ENCODE measurements at regions not wholly inside any gene's neighbourhood (a gene's known extent, or its start where the extent isn't known, plus 50 kb on each side); places are given as distances from the start of the nearest gene placed in this dataset.

- no peak overlapping the region for H3K4me3 ChIP-seq
- DNase-seq: no peak
- intact Hi-C loops (cut with DNase I; ENCODE audit: low total_unique reads): no loop called here
- no peaks in the 10 kb centered on the region for H3K36me3 ChIP-seq
- no peaks in the 10 kb centered on the region for H3K4me1 ChIP-seq
- no peaks in the 10 kb centered on the region for H3K9me3 ChIP-seq
- H3K27ac ChIP-seq: no peak overlapping the region
- H3K27me3 ChIP-seq: no peaks in the 10 kb centered on the region
- TF ChIP-seq, protein P1, sequence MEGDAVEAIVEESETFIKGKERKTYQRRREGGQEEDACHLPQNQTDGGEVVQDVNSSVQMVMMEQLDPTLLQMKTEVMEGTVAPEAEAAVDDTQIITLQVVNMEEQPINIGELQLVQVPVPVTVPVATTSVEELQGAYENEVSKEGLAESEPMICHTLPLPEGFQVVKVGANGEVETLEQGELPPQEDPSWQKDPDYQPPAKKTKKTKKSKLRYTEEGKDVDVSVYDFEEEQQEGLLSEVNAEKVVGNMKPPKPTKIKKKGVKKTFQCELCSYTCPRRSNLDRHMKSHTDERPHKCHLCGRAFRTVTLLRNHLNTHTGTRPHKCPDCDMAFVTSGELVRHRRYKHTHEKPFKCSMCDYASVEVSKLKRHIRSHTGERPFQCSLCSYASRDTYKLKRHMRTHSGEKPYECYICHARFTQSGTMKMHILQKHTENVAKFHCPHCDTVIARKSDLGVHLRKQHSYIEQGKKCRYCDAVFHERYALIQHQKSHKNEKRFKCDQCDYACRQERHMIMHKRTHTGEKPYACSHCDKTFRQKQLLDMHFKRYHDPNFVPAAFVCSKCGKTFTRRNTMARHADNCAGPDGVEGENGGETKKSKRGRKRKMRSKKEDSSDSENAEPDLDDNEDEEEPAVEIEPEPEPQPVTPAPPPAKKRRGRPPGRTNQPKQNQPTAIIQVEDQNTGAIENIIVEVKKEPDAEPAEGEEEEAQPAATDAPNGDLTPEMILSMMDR (IDR thresholded peaks at IDR 0.05): no peak
- no peak for TF ChIP-seq POLR2A (IDR thresholded peaks at IDR 0.05)
Observed at GRCh38 chr16:62903961-62904502, 867.8 kb upstream of the CDH8 start.

GRCh38 chr16:62899737-62900136 lies 863.5 kb upstream of the CDH8 start:
- no peaks in the 10 kb centered on the region for H3K9me3 ChIP-seq
- H3K4me3 ChIP-seq: no peak overlapping the region
- no peak for DNase-seq
- no peaks in the 10 kb centered on the region for H3K4me1 ChIP-seq
- no peak overlapping the region for H3K27ac ChIP-seq
- H3K36me3 ChIP-seq: no peaks in the 10 kb centered on the region
- intact Hi-C loops (cut with DNase I; ENCODE audit: low total_unique reads): no loop called here
- TF ChIP-seq, protein P1 (IDR thresholded peaks at IDR 0.05): no peak
- no peak for TF ChIP-seq POLR2A (IDR thresholded peaks at IDR 0.05)
- no peaks in the 10 kb centered on the region for H3K27me3 ChIP-seq

- no peak for DNase-seq
- Histone ChIP-seq H3K4me1 (no peaks in the 10 kb centered on the region), H3K27ac (no peak overlapping the region), H3K36me3 (no peaks in the 10 kb centered on the region), H3K27me3 (no peaks in the 10 kb centered on the region), H3K4me3 (no peak overlapping the region), H3K9me3 (no peaks in the 10 kb centered on the region)
- intact Hi-C loops (cut with DNase I; ENCODE audit: low total_unique reads): no loop called here
- TF ChIP-seq POLR2A (IDR thresholded peaks at IDR 0.05): no peak
- TF ChIP-seq, protein P1 (IDR thresholded peaks at IDR 0.05): no peak
Observed at GRCh38 chr16:62889097-62889496, 852.9 kb upstream of the CDH8 start.

- no peaks in the 10 kb centered on the region for H3K36me3 ChIP-seq
- intact Hi-C loops (cut with DNase I; ENCODE audit: low total_unique reads): no loop called here
- H3K27ac ChIP-seq: no peak overlapping the region
- H3K9me3 ChIP-seq: no peaks in the 10 kb centered on the region
- H3K4me1 ChIP-seq: no peaks in the 10 kb centered on the region
- DNase-seq: no peak
- no peaks in the 10 kb centered on the region for H3K27me3 ChIP-seq
- no peak overlapping the region for H3K4me3 ChIP-seq
- TF ChIP-seq POLR2A (IDR thresholded peaks at IDR 0.05): no peak
- TF ChIP-seq, protein P1 (IDR thresholded peaks at IDR 0.05): no peak
Observed at GRCh38 chr16:62883509-62883908, 847.3 kb upstream of the CDH8 start.

DNA sequence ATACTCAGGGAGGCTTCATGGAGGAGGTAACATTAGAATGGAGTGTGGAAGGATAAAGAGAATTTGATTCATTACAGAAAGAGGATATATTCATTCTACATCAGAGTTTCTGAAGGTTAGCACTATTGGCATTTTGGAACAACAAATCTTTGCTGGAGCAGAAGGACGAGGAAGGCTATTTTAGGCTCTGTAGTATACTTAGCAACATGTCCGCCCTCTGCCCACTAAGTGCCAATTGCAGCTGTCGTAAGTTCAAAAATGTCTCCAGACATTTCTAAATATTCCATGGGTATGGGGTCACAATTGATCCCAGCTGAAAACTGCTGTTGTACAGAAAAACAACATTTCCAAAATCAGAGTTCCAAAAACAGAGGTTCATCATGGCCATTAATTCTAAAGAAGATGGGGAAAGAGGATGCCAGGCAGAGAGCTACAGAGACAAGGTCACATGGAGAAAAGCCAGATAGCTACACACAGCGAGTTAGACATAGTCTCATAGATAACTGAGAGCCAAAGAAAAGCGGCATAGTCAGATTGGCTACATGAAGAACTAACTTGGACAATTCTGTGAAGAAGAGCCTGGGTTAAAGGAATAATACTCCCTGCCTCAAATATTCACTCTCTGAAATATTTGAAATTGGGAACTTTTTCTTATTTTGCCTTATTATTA lies 846.4 kb upstream of the CDH8 start:
- no peak overlapping the region for H3K4me3 ChIP-seq
- H3K9me3 ChIP-seq: no peaks in the 10 kb centered on the region
- no peak for DNase-seq
- no peaks in the 10 kb centered on the region for H3K27me3 ChIP-seq
- no peak for TF ChIP-seq POLR2A (IDR thresholded peaks at IDR 0.05)
- TF ChIP-seq, protein P1 (IDR thresholded peaks at IDR 0.05): no peak
- intact Hi-C loops (cut with DNase I; ENCODE audit: low total_unique reads): no loop called here
- H3K36me3 ChIP-seq: no peaks in the 10 kb centered on the region
- H3K27ac ChIP-seq: no peak overlapping the region
- H3K4me1 ChIP-seq: no peaks in the 10 kb centered on the region

All from uterus (tissue), 3 donors.